HEK293 (cell line): ENCODE measurements at regions not wholly inside any gene's neighbourhood (a gene's known extent, or its start where the extent isn't known, plus 50 kb on each side); places are given as distances from the start of the nearest gene placed in this dataset.

Experiments used
- CTCF ChIP-seq: fragments of 450-650 bp; formaldehyde crosslinking; IDR thresholded peaks from 2 replicates; pipeline ENCODE4 v1.5.1; 2016; ENCODE audit warnings: missing biosample characterization, missing genetic modification characterization
- PBX3 ChIP-seq: sonication (generic); formaldehyde crosslinking; IDR thresholded peaks from 2 replicates; pipeline ENCODE4 v1.8.1; 2022; ENCODE audit warnings: mild to moderate bottlenecking, moderate library complexity, missing genetic modification reagents

- no peak for TF ChIP-seq CTCF
- TF ChIP-seq PBX3 (CRISPR knock-in tag), result no peak
Observed at GRCh38 chr16:59604354-59604753, 870.2 kb upstream of the GOT2 start.
